Neural progenitor cell (in vitro differentiated cells): ENCODE measurements at regions not wholly inside any gene's neighbourhood (a gene's known extent, or its start where the extent isn't known, plus 50 kb on each side); places are given as distances from the start of the nearest gene placed in this dataset.

ENCODE experiments used
- DNase-seq: peaks from one replicate; pipeline ENCODE4 v3.0.0-alpha.2; 2016; ENCODE audit warnings: low spot score
- H2AFZ ChIP-seq: fragments of 200-600 bp; sonication (generic); replicated peaks from 2 replicates; pipeline ENCODE4 v1.6.1; 2016; ENCODE audit warnings: antibody characterized with exemption
- H3F3A ChIP-seq: fragments of 200-600 bp; sonication (generic); 2 replicates; pipeline ENCODE4 v1.6.1; 2016; ENCODE audit warnings: antibody characterized with exemption, low read depth
- H3K27ac ChIP-seq: fragments of 200-600 bp; sonication (generic); 2 replicates; pipeline ENCODE4 v1.5.1; 2016; ENCODE audit warnings: mild to moderate bottlenecking
- H3K27me3 ChIP-seq: fragments of 200-600 bp; sonication (generic); 2 replicates; pipeline ENCODE4 v1.6.1; 2016; ENCODE audit warnings: mild to moderate bottlenecking, moderate library complexity
- H3K36me3 ChIP-seq: fragments of 200-600 bp; sonication (generic); 2 replicates; pipeline ENCODE4 v1.5.1; 2016
- H3K4me1 ChIP-seq: fragments of 200-600 bp; sonication (generic); 2 replicates; pipeline ENCODE4 v1.6.1; 2016; ENCODE audit warnings: mixed run types
- H3K4me2 ChIP-seq: fragments of 200-600 bp; sonication (generic); 2 replicates; pipeline ENCODE4 v1.6.1; 2016
- H3K4me3 ChIP-seq: fragments of 200-600 bp; sonication (generic); 2 replicates; pipeline ENCODE4 v1.5.1; 2016
- H3K79me2 ChIP-seq: fragments of 200-600 bp; sonication (generic); 2 replicates; pipeline ENCODE4 v1.6.1; 2016; ENCODE audit warnings: low read depth
- H3K9ac ChIP-seq: fragments of 200-600 bp; sonication (generic); 2 replicates; pipeline ENCODE4 v1.6.1; 2016
- H3K9me3 ChIP-seq: fragments of 200-600 bp; sonication (generic); 2 replicates; pipeline ENCODE4 v1.5.1; 2016; ENCODE audit warnings: low read depth
- H4K20me1 ChIP-seq: fragments of 200-600 bp; sonication (generic); 2 replicates; pipeline ENCODE4 v1.6.1; 2016; ENCODE audit warnings: low read depth
- H3K27ac Mint-ChIP-seq: 3 replicates; pipeline ENCODE4 v1.8.0; 2021; ENCODE audit warnings: mixed read lengths
- H3K27me3 Mint-ChIP-seq: 2 replicates; pipeline ENCODE4 v1.8.0; 2022; ENCODE audit warnings: low read depth, mild to moderate bottlenecking, inconsistent platforms, moderate library complexity, mixed read lengths; ENCODE audit not compliant: insufficient read depth
- H3K36me3 Mint-ChIP-seq: 3 replicates; pipeline ENCODE4 v1.8.0; 2021; ENCODE audit warnings: mixed read lengths
- H3K4me1 Mint-ChIP-seq: 3 replicates; pipeline ENCODE4 v1.8.0; 2021; ENCODE audit warnings: mixed read lengths
- H3K4me3 Mint-ChIP-seq: 3 replicates; pipeline ENCODE4 v1.8.0; 2021; ENCODE audit warnings: mild to moderate bottlenecking, moderate library complexity, mixed read lengths
- H3K9me3 Mint-ChIP-seq: 3 replicates; pipeline ENCODE4 v1.8.0; 2020; ENCODE audit warnings: mixed read lengths
- EZH2 ChIP-seq: fragments of 200-600 bp; sonication (generic); IDR thresholded peaks from 2 replicates; pipeline ENCODE4 v1.6.1; 2017; ENCODE audit warnings: antibody characterized with exemption, mild to moderate bottlenecking, moderate library complexity
- EZH2phosphoT487 ChIP-seq: fragments of 200-600 bp; sonication (generic); IDR thresholded peaks from 2 replicates; pipeline ENCODE4 v1.6.1; 2017; ENCODE audit warnings: antibody characterized with exemption
- TF ChIP-seq, protein P1 (sequence below): fragments of 200-600 bp; sonication (generic); IDR thresholded peaks from 2 replicates; pipeline ENCODE4 v1.5.1; 2017; ENCODE audit warnings: antibody characterized with exemption, mild to moderate bottlenecking

DNA sequence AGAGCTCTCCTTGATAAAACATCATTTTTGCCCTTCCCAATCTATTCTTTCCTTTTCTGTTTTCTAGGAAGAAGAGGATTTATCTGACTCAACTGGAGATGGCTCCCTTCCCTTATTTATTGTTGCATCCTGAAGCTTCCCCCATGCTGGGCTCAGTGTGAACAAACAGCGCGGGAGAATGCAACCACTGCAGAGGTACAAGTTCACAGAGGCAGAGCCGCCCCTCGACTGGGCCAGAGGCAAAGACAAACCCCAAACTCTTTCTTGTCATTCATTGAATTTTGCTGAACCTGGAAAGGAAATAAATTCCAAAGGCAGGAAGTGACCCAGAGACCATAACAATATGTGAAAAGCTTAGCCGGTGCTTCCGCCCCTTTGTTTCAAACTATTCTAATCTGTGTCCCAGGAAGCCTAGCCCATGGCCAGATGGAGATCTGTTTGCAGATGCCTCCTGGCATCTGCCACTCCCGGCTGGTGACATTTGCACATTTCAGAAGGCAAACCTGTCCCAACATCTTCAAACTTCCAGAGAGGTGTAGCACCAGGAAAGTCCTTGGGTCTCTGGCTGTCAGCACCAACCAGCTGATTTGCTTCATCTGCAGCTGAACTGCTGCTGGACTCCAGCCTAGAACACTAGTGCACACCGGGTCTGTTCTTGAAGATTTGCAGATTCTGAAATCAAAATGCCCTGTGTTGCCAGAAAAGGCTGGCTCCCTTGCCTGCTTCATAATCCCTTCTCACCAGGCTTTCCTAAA, 79.4 kb upstream of the MAP4K3 start:
- Mint-ChIP-seq H3K9me3 (peaks cover 20% of the 10 kb centered on the region), H3K27me3 (peaks cover 9% of the 10 kb centered on the region), H3K4me1 (peaks cover 63% of the 10 kb centered on the region), H3K27ac (peak overlapping the region; percentile 78), H3K36me3 (peaks cover 14% of the 10 kb centered on the region), H3K4me3 (peak overlapping the region; percentile 48)
- TF ChIP-seq EZH2phosphoT487 (no peak), EZH2 (no peak)
- TF ChIP-seq, protein P1, sequence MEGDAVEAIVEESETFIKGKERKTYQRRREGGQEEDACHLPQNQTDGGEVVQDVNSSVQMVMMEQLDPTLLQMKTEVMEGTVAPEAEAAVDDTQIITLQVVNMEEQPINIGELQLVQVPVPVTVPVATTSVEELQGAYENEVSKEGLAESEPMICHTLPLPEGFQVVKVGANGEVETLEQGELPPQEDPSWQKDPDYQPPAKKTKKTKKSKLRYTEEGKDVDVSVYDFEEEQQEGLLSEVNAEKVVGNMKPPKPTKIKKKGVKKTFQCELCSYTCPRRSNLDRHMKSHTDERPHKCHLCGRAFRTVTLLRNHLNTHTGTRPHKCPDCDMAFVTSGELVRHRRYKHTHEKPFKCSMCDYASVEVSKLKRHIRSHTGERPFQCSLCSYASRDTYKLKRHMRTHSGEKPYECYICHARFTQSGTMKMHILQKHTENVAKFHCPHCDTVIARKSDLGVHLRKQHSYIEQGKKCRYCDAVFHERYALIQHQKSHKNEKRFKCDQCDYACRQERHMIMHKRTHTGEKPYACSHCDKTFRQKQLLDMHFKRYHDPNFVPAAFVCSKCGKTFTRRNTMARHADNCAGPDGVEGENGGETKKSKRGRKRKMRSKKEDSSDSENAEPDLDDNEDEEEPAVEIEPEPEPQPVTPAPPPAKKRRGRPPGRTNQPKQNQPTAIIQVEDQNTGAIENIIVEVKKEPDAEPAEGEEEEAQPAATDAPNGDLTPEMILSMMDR: peak; percentile 35
- H2AFZ ChIP-seq: peak overlapping the region; percentile 12
- no peaks in the 10 kb centered on the region for H3K79me2 ChIP-seq
- H3K36me3 ChIP-seq: no peaks in the 10 kb centered on the region
- no peak overlapping the region for H3K9ac ChIP-seq
- peak overlapping the region; percentile 55 for H3K4me2 ChIP-seq
- H3K27ac ChIP-seq: no peak overlapping the region
- peaks cover 15% of the 10 kb centered on the region for H3F3A ChIP-seq
- no peaks in the 10 kb centered on the region for H3K27me3 ChIP-seq
- no peaks in the 10 kb centered on the region for H4K20me1 ChIP-seq
- DNase-seq: peak; percentile 52
- H3K4me3 ChIP-seq: no peak overlapping the region
- H3K9me3 ChIP-seq: no peaks in the 10 kb centered on the region
- peaks cover 31% of the 10 kb centered on the region for H3K4me1 ChIP-seq

DNA sequence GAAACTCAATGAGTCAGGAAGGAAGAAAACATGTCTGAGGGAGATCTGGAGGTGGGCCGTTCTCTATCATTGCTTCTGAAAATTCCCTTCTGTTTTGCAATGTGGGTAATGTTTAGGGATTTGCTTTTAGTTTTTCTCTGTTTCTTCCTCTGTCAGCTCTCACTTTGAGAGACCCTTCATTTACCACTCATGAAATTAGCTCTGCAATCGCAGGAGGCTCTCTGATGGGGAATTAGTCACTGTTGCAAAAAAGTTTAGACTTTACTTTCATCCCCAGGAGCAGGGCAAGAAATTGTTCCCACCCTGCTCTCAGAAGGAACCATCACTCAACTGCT, 80.0 kb upstream of the MAP4K3 start:
- no peak for DNase-seq
- H3K4me3 ChIP-seq: no peak overlapping the region
- peaks cover 25% of the 10 kb centered on the region for H3K9me3 Mint-ChIP-seq
- no peak overlapping the region for H2AFZ ChIP-seq
- H3K36me3 Mint-ChIP-seq: peaks cover 14% of the 10 kb centered on the region
- H3K9ac ChIP-seq: no peak overlapping the region
- no peak overlapping the region for H3K27ac Mint-ChIP-seq
- no peaks in the 10 kb centered on the region for H3K27me3 ChIP-seq
- peaks cover 9% of the 10 kb centered on the region for H3K27me3 Mint-ChIP-seq
- peaks cover 26% of the 10 kb centered on the region for H3K4me1 ChIP-seq
- H3K36me3 ChIP-seq: no peaks in the 10 kb centered on the region
- H3F3A ChIP-seq: peaks cover 12% of the 10 kb centered on the region
- no peaks in the 10 kb centered on the region for H3K79me2 ChIP-seq
- H3K27ac ChIP-seq: no peak overlapping the region
- H4K20me1 ChIP-seq: no peaks in the 10 kb centered on the region
- no peak overlapping the region for H3K4me3 Mint-ChIP-seq
- H3K4me1 Mint-ChIP-seq: peaks cover 57% of the 10 kb centered on the region
- no peak overlapping the region for H3K4me2 ChIP-seq
- TF ChIP-seq, protein P1: no peak
- TF ChIP-seq EZH2phosphoT487: no peak
- TF ChIP-seq EZH2: no peak
- H3K9me3 ChIP-seq: no peaks in the 10 kb centered on the region

DNA sequence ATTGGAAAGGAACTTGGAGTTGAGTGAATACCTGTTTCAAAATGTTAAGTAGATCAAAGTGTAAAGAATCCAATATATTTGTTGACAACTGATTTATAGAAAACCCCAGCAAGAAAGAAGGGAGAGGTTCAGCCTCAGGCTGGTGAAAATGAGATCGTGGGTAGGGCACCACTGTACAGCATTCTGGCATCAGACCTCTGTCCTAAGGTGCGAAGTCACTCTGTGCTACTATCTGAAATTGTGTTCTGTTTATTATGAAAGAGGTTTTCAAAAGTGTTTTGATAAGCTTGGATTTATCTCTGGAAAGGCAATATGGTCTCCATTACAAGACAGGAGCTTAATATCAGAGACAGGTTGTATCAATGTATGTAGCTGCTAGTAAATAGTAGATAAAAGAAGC, 80.5 kb upstream of the MAP4K3 start:
- no peak overlapping the region for H3K27ac ChIP-seq
- no peak overlapping the region for H3K4me2 ChIP-seq
- Mint-ChIP-seq H3K4me3 (no peak overlapping the region), H3K36me3 (peaks cover 20% of the 10 kb centered on the region), H3K27ac (no peak overlapping the region), H3K27me3 (peaks cover 9% of the 10 kb centered on the region), H3K4me1 (peaks cover 52% of the 10 kb centered on the region), H3K9me3 (peaks cover 30% of the 10 kb centered on the region)
- H2AFZ ChIP-seq: no peak overlapping the region
- H3K9ac ChIP-seq: no peak overlapping the region
- TF ChIP-seq EZH2 (no peak), EZH2phosphoT487 (no peak)
- TF ChIP-seq, protein P1: no peak
- H3K4me1 ChIP-seq: peaks cover 20% of the 10 kb centered on the region
- H3K79me2 ChIP-seq: no peaks in the 10 kb centered on the region
- peaks cover 7% of the 10 kb centered on the region for H3F3A ChIP-seq
- H3K9me3 ChIP-seq: no peaks in the 10 kb centered on the region
- no peak for DNase-seq
- H3K27me3 ChIP-seq: no peaks in the 10 kb centered on the region
- no peaks in the 10 kb centered on the region for H3K36me3 ChIP-seq
- no peak overlapping the region for H3K4me3 ChIP-seq
- no peaks in the 10 kb centered on the region for H4K20me1 ChIP-seq
